ENCODE measurements at regions not wholly inside any gene's neighbourhood (a gene's known extent, or its start where the extent isn't known, plus 50 kb on each side); places are given as distances from the start of the nearest gene placed in this dataset.

GRCh38 chr2:67516899-67517530, 119.9 kb downstream of the ETAA1 start:
- DNase-seq (ENCODE audit: low spot score) = no peak

GRCh38 chr2:67522148-67522547, 125.0 kb downstream of the ETAA1 start:
- DNase-seq (ENCODE audit: low spot score) = no peak

GRCh38 chr2:67524213-67524612, 127.1 kb downstream of the ETAA1 start:
- DNase-seq (ENCODE audit: low spot score) = no peak

GRCh38 chr2:67524777-67525176, 127.6 kb downstream of the ETAA1 start:
- DNase-seq (ENCODE audit: low spot score) = no peak

- DNase-seq (ENCODE audit: low spot score) = no peak
These were observed 129.2 kb downstream of the ETAA1 start for GRCh38 chr2:67526283-67526682.

GRCh38 chr2:67528320-67528719, 131.2 kb downstream of the ETAA1 start:
- DNase-seq (ENCODE audit: low spot score) = no peak

- DNase-seq (ENCODE audit: low spot score) = no peak
These were observed 135.3 kb downstream of the ETAA1 start for GRCh38 chr2:67532387-67532786.

GRCh38 chr2:67534745-67535144, 137.6 kb downstream of the ETAA1 start:
- DNase-seq (ENCODE audit: low spot score) = no peak

GRCh38 chr2:67540962-67541361, 143.8 kb downstream of the ETAA1 start:
- DNase-seq (ENCODE audit: low spot score) = no peak

- no peak for DNase-seq (ENCODE audit: low spot score)
These were observed 147.2 kb downstream of the ETAA1 start for GRCh38 chr2:67544286-67544685.

GRCh38 chr2:67548317-67549201, 151.4 kb downstream of the ETAA1 start:
- no peak for DNase-seq (ENCODE audit: low spot score)

- DNase-seq (ENCODE audit: low spot score) = no peak
These were observed 162.0 kb downstream of the ETAA1 start for GRCh38 chr2:67559156-67559555.

- no peak for DNase-seq (ENCODE audit: low spot score)
These were observed 163.8 kb downstream of the ETAA1 start for GRCh38 chr2:67560771-67561456.

GRCh38 chr2:67561457-67561965, 164.4 kb downstream of the ETAA1 start:
- no peak for DNase-seq (ENCODE audit: low spot score)

GRCh38 chr2:67564076-67564475, 166.9 kb downstream of the ETAA1 start:
- DNase-seq (ENCODE audit: low spot score) = no peak

- DNase-seq (ENCODE audit: low spot score) = no peak
These were observed 167.5 kb downstream of the ETAA1 start for GRCh38 chr2:67564626-67565025.

GRCh38 chr2:67565262-67565661, 168.1 kb downstream of the ETAA1 start:
- no peak for DNase-seq (ENCODE audit: low spot score)

- DNase-seq (ENCODE audit: low spot score) = no peak
These were observed 168.6 kb downstream of the ETAA1 start for GRCh38 chr2:67565761-67566160.

- DNase-seq (ENCODE audit: low spot score) = no peak
These were observed 169.2 kb downstream of the ETAA1 start for GRCh38 chr2:67566285-67566684.

GRCh38 chr2:67566958-67567635, 170.0 kb downstream of the ETAA1 start:
- no peak for DNase-seq (ENCODE audit: low spot score)

GRCh38 chr2:67567886-67568285, 170.8 kb downstream of the ETAA1 start:
- DNase-seq (ENCODE audit: low spot score) = no peak

- DNase-seq (ENCODE audit: low spot score) = no peak
These were observed 173.5 kb downstream of the ETAA1 start for GRCh38 chr2:67570611-67571010.
